ENCODE measurements at regions not wholly inside any gene's neighbourhood (a gene's known extent, or its start where the extent isn't known, plus 50 kb on each side); places are given as distances from the start of the nearest gene placed in this dataset.

DNA sequence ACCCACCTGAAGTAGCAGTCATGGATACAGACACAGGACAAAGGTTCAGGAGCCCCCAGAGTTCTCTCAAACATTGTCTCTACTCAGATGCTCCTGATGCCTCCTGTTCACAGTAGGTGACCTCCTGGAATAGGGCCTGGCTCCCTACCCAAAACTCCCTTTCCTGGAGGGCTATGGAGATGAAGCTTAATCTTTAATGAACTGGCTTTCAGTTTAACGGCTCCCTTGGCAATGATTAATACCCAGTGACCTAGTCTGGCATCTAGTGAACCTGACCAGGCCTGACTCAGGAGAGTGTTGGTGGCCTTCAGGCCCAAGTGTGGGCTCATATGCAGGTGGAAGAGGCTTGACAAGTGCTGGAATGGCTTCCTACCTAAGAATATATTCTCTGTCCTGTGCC, 65.2 kb upstream of the TRABD2B start:
- H3K4me3 ChIP-seq (ENCODE audit: low read depth, low read length): no peak overlapping the region
- TF ChIP-seq, protein P1, sequence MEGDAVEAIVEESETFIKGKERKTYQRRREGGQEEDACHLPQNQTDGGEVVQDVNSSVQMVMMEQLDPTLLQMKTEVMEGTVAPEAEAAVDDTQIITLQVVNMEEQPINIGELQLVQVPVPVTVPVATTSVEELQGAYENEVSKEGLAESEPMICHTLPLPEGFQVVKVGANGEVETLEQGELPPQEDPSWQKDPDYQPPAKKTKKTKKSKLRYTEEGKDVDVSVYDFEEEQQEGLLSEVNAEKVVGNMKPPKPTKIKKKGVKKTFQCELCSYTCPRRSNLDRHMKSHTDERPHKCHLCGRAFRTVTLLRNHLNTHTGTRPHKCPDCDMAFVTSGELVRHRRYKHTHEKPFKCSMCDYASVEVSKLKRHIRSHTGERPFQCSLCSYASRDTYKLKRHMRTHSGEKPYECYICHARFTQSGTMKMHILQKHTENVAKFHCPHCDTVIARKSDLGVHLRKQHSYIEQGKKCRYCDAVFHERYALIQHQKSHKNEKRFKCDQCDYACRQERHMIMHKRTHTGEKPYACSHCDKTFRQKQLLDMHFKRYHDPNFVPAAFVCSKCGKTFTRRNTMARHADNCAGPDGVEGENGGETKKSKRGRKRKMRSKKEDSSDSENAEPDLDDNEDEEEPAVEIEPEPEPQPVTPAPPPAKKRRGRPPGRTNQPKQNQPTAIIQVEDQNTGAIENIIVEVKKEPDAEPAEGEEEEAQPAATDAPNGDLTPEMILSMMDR (IDR thresholded peaks at IDR 0.05; ENCODE audit: low read depth, low read length): no peak

DNA sequence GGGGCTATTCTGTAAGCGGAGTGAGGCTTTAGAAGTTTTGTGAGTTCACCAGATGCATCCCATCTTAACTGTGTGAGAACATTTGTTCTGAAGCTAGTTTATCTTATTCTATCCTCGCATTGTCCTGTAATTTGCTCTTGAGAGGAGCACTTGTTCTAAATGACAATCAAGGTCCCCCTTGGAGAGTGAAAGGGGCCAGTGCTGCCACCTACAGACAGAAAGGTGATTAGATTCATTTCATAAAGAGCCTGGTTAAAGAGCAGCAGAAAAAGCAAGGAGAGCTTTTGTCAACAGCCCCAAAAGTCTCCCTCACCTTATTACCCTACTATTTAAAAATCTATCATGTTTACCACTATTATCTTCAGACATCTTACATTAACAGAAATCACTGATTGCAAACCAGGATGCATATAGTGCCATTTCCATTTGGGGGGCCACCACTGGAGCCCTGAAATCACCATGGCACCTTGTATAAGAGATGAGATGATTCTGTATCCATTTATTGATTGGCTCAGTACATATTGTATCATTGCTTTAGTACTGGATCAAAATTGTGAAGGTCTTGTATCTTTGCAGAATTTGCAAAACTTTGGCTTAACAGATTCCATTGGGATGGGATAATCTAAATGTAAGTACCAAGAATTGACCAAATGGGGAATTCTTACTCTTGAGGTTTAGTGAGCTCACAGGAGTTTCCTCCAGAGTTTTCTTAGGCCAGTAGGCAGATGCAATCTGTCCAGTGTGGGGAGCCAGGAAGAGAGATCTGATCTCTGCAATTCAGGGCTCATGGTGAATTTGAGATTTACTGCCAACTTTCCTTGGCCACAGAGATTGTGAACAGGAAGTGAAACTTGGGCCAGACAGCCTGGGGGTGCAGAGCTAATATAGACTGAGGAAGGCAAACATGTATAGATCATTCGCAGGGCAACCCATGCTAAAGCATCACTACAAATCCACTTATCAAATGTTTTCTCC, 64.3 kb upstream of the TRABD2B start:
- TF ChIP-seq, protein P1 (IDR thresholded peaks at IDR 0.05; ENCODE audit: low read depth, low read length): no peak
- no peak overlapping the region for H3K4me3 ChIP-seq (ENCODE audit: low read depth, low read length)

DNA sequence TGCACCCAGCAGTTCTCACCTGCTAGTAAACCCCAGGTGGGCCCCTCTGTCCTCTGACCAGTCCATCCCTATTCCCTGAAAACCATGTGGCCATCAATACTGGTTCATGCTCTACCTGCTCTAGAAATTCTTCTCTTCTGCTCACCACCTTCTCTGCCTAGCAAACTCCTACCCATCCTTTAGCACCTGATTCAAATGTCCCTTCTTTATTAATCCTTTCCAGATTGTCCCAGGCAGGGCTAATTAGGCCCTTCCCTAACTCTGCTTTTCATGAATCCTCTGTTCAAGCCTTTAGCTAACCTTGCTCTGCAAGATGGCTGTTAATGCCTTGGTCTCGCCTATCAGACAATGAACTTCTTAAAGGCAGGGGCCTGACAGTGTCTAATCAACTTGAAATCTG, 62.1 kb upstream of the TRABD2B start:
- no peak overlapping the region for H3K4me3 ChIP-seq (ENCODE audit: low read depth, low read length)
- TF ChIP-seq, protein P1 (IDR thresholded peaks at IDR 0.05; ENCODE audit: low read depth, low read length): no peak

DNA sequence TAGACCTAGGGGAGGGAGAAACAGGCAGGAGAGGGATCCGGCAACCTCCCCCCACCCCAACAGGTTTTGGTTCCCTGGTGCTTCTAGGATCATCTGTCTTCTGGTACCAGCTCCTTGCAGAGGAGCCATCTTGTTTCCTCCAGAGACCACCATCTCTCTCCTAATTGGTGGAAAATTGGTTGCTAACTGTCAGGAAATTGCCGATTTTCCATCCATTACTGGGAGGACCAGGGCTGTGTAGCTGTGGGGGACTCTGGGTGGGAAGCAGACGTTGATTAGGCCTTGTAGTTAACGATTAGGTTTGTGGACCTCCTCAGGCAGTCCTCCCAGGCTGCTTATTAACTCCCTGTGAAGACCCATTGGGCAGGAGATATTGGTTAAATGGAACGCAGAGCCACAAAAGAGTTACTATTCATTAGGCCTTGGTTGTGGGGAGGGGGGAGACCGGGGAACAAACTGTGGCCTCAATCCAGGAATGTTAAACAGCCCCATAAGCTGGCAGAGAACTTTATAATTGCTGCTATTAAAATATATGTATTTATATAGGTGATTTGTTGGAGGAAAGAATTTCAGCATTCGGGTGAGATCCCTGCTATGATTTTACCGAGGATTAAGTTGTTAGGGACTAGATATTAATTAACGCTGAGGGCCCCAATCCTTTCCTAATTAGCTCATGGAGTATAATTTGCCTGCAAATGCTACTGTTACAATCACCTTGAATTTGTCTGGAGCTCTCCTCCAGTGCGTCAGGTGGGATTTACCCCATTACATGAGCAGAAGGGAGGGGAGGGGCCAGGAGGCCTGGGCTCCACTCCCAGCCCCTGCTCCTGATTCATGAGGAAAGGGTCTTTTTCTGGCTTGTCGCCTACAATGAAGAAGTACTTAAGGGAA, 61.2 kb upstream of the TRABD2B start:
- no peak overlapping the region for H3K4me3 ChIP-seq (ENCODE audit: low read depth, low read length)
- TF ChIP-seq, protein P1 (IDR thresholded peaks at IDR 0.05; ENCODE audit: low read depth, low read length): no peak

DNA sequence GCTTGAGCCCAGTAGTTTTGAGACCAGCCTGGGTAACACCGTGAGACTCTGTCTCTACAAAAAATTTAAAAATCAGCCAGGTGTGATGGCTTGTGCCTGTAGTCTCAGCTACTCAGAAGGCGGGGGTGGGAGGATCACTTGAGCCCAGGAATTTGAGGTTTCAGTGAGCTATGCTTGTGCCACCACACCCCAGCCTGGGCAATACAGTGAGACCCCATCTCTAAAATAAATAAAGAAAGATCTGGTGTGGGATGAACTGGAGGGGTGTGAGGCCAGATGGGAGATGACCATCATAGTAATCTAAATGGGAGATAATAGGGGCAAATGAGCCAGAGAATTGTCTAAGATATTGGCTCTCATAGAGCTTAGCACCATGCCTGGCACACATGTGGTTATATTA, 60.1 kb upstream of the TRABD2B start:
- TF ChIP-seq, protein P1 (IDR thresholded peaks at IDR 0.05; ENCODE audit: low read depth, low read length): no peak
- no peak overlapping the region for H3K4me3 ChIP-seq (ENCODE audit: low read depth, low read length)

DNA sequence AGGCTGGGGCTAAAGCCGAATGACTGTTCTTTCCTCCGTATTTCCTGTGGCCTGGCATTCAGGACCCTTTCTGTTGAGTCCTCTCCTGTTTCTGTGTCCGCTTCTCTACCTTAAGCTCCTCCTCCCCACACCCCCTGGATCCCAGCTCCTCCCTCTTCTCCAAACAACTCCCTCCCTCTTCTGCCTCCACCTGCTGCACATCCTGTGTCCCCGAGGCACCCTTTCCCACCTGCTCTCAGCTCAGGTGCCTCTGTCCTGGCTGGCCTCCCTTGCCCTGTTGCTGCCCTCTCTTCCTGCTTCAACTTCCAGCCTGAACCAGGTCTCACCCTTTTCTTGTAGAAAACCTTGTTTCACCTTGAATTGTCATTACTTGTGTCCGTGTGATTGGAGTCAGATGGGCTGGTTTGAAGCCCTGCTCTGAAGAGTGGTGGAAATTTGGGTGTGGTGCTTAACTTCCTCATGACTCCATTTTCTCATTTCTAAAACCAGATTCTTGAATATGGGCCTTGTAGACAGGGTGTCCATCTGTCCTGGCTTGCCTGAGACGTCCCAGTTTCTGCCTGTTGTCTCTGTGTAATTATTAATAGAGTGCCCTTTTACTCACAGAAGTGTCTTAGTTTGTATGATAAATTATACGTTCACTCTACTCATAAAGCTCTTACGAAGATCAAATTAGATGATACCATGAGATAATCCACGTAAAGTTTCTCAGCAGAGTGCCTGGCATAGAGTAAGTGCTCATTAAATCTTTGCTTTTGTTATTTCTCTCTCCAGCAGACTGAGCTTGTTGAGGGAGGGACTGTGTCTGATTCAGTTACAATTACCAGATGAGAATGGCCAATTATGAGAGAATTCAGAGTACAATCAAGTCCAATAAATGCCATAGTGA, 58.9 kb upstream of the TRABD2B start:
- no peak overlapping the region for H3K4me3 ChIP-seq (ENCODE audit: low read depth, low read length)
- TF ChIP-seq, protein P1 (IDR thresholded peaks at IDR 0.05; ENCODE audit: low read depth, low read length): no peak

All from WI38 (cell line).